Vagina (tissue), 2 donors: ENCODE measurements at regions not wholly inside any gene's neighbourhood (a gene's known extent, or its start where the extent isn't known, plus 50 kb on each side); places are given as distances from the start of the nearest gene placed in this dataset.

Source experiments
- DNase-seq, 2 donors: peaks; one replicate each; pipeline ENCODE4 v3.0.0-alpha.2; 2017; ENCODE audit errors: extremely low spot score in 2 of 2
- H3K27ac ChIP-seq: fragments of 200-600 bp; sonication (generic); one replicate; pipeline ENCODE4 v1.5.1; 2019
- H3K27me3 ChIP-seq: fragments of 200-600 bp; sonication (generic); one replicate; pipeline ENCODE4 v1.5.1; 2019
- H3K36me3 ChIP-seq, 2 donors: fragments of 200-600 bp; sonication (generic); one replicate each; pipeline ENCODE4 v1.5.1; 2017 to 2019
- H3K4me1 ChIP-seq: fragments of 200-600 bp; sonication (generic); one replicate; pipeline ENCODE4 v1.5.1; 2019
- H3K4me3 ChIP-seq, 2 donors: fragments of 200-600 bp; sonication (generic); 1 replicate in 1 of 2; 2 replicates in 1 of 2; pipeline ENCODE4 v1.5.1; 2016 to 2019
- H3K9me3 ChIP-seq: fragments of 200-600 bp; sonication (generic); one replicate; pipeline ENCODE4 v1.5.1; 2019
- POLR2A ChIP-seq, 2 donors: fragments of 450-650 bp; IDR thresholded peaks; one replicate each; pipeline ENCODE4 v1.6.1; 2017; ENCODE audit warnings: antibody characterized with exemption in 2 of 2, mild to moderate bottlenecking in 2 of 2, moderate library complexity in 2 of 2
- POLR2AphosphoS5 ChIP-seq, 2 donors: sonication (generic); formaldehyde crosslinking; IDR thresholded peaks; one replicate each; pipeline ENCODE4 v1.9.0; 2017; ENCODE audit warnings: antibody characterized with exemption in 2 of 2, mild to moderate bottlenecking in 2 of 2, low read depth in 1 of 2; ENCODE audit not compliant: insufficient read depth in 1 of 2
- intact Hi-C: fragments of 100-400 bp; cut with DNase I; formaldehyde crosslinking; loops from one replicate; pipeline ENCODE4 v1.15.1; 2023
- TF ChIP-seq, protein P1 (sequence below), 3 experiments: fragments of 450-650 bp in 2 of 3; fragments of 200-600 bp in 1 of 3; sonication (generic) in 1 of 3; IDR thresholded peaks; one replicate each; pipeline ENCODE4 v1.5.1; 2017 to 2019; ENCODE audit warnings: antibody characterized with exemption in 3 of 3, mild to moderate bottlenecking in 2 of 3, moderate library complexity in 2 of 3

DNA sequence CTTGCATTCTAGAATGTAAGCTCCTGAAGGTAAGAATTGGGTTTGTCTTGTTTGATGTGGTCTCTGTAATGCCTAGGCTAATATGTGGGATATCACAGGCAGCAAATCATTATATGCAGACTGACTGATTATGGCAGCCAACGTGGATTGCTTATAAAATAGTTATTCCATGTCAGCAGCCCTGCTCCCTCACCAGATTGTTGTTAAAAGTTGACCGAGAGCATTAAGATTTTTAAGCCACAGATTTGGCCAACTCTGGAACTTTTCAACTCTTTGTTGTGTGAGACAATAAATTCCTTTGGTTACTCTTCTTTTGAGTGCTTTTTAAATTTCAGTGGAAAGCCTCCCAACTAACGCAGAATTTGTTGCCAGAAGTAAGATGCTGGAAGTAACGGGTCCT is 92.6 kb upstream of the FAM216B start:
- H3K9me3 ChIP-seq = no peaks in the 10 kb centered on the region
- no peak for DNase-seq
- H3K4me3 ChIP-seq = no peak overlapping the region
- intact Hi-C loops = no loop called here
- H3K4me1 ChIP-seq = no peaks in the 10 kb centered on the region
- H3K36me3 ChIP-seq = no peaks in the 10 kb centered on the region
- H3K27me3 ChIP-seq = no peaks in the 10 kb centered on the region
- H3K27ac ChIP-seq = no peak overlapping the region
- TF ChIP-seq POLR2AphosphoS5 (IDR thresholded peaks at IDR 0.05; ENCODE audit: insufficient read depth in 1 of 2, low read depth in 1 of 2) (no peak), POLR2A (IDR thresholded peaks at IDR 0.05) (no peak)
- TF ChIP-seq, protein P1, sequence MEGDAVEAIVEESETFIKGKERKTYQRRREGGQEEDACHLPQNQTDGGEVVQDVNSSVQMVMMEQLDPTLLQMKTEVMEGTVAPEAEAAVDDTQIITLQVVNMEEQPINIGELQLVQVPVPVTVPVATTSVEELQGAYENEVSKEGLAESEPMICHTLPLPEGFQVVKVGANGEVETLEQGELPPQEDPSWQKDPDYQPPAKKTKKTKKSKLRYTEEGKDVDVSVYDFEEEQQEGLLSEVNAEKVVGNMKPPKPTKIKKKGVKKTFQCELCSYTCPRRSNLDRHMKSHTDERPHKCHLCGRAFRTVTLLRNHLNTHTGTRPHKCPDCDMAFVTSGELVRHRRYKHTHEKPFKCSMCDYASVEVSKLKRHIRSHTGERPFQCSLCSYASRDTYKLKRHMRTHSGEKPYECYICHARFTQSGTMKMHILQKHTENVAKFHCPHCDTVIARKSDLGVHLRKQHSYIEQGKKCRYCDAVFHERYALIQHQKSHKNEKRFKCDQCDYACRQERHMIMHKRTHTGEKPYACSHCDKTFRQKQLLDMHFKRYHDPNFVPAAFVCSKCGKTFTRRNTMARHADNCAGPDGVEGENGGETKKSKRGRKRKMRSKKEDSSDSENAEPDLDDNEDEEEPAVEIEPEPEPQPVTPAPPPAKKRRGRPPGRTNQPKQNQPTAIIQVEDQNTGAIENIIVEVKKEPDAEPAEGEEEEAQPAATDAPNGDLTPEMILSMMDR (IDR thresholded peaks at IDR 0.05) = no peak

DNA sequence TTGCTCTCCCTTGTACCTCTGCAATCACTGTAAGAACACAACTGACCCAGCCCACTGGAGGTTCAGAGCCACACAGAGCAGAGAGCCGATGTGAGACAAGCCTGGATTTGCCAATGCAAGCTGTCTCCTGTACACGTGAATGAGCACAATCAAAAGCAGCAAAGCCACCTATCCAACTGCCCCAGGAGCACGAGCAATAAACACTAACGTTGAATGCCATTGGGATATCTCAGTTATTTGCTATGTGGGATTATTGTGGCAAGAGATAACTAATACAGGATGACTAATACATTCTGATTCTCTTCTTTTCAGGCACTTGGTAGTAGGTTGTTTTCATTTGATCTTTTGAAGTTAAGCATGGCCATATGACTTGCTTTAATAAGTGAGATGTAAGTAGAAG is 85.2 kb upstream of the FAM216B start:
- no peak for DNase-seq
- Histone ChIP-seq H3K36me3 (no peaks in the 10 kb centered on the region), H3K27me3 (no peaks in the 10 kb centered on the region), H3K27ac (no peak overlapping the region), H3K4me1 (no peaks in the 10 kb centered on the region), H3K9me3 (no peaks in the 10 kb centered on the region), H3K4me3 (no peak overlapping the region)
- TF ChIP-seq POLR2AphosphoS5 (IDR thresholded peaks at IDR 0.05; ENCODE audit: insufficient read depth in 1 of 2, low read depth in 1 of 2) = no peak
- no peak for TF ChIP-seq POLR2A (IDR thresholded peaks at IDR 0.05)
- TF ChIP-seq, protein P1 (IDR thresholded peaks at IDR 0.05) = no peak
- intact Hi-C loops = no loop called here

DNA sequence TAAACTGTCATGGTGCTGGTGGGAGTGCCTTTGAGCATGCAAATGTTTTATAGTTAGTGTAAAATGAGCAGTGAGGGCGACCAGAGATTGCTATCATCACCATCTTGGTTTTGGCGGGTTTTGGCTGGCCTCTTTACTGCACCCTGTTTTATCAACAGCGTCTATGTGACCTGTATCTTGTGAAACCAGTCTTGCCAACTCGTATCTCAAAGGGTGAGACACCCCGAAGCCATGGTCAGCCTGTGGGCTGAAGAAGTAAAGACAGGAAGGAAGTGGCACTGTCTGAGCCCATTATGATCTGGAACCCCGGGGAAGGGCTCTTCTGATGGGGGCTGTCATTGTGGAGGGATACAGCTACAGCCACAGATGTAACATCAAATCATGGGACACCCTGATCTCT is 81.5 kb upstream of the FAM216B start:
- TF ChIP-seq, protein P1 (IDR thresholded peaks at IDR 0.05) = no peak
- TF ChIP-seq POLR2AphosphoS5 (IDR thresholded peaks at IDR 0.05; ENCODE audit: insufficient read depth in 1 of 2, low read depth in 1 of 2) (no peak), POLR2A (IDR thresholded peaks at IDR 0.05) (no peak)
- no peaks in the 10 kb centered on the region for H3K4me1 ChIP-seq
- H3K36me3 ChIP-seq = no peaks in the 10 kb centered on the region
- no peaks in the 10 kb centered on the region for H3K9me3 ChIP-seq
- H3K27ac ChIP-seq = no peak overlapping the region
- no peak for DNase-seq
- no peaks in the 10 kb centered on the region for H3K27me3 ChIP-seq
- intact Hi-C loops = no loop called here
- no peak overlapping the region for H3K4me3 ChIP-seq

DNA sequence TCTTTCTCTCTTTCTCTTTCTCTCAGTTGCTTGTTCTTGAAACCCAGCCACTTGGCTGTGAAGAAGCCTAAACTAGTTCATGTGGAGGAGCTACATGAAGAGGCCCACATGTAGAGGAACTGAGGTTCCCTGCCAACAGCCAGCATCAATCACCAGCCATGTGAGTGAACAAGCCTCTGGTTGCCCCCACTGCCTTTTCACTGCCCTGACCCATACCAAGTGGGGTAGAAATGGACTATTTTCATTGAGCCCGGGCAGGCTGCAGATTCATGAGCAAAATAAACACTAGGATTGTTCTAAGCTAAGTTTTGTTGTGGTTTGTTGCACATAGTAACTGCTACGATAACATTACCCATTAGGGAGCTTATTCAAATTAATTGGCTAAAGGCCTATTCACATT is 78.7 kb upstream of the FAM216B start:
- TF ChIP-seq POLR2AphosphoS5 (IDR thresholded peaks at IDR 0.05; ENCODE audit: insufficient read depth in 1 of 2, low read depth in 1 of 2) (no peak), POLR2A (IDR thresholded peaks at IDR 0.05) (no peak)
- TF ChIP-seq, protein P1 (IDR thresholded peaks at IDR 0.05) = no peak
- intact Hi-C loops = no loop called here
- H3K27ac ChIP-seq = no peak overlapping the region
- no peaks in the 10 kb centered on the region for H3K4me1 ChIP-seq
- no peaks in the 10 kb centered on the region for H3K27me3 ChIP-seq
- H3K4me3 ChIP-seq = no peak overlapping the region
- no peaks in the 10 kb centered on the region for H3K9me3 ChIP-seq
- H3K36me3 ChIP-seq = no peaks in the 10 kb centered on the region
- no peak for DNase-seq

DNA sequence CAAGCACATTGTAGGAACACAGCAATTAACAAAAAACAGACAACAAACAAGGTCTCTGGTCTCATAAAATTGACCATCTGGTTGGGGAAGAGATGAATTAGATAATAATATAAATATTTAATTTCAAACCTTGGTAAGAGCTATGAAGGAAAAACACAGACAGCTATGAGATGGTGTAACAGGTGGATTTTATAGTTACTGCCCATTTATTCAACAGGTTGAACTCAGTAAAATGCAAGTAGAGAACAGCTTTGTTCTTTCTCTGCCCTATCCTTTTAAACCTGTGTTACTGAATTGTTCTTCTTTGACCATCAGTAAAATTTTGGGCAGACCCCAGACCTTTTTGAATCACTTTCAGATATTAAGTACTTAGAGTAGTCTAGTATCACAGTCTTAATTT is 77.6 kb upstream of the FAM216B start:
- intact Hi-C loops = no loop called here
- no peak for DNase-seq

More for the DNA sequence above, 77.6 kb upstream of the FAM216B start:
- TF ChIP-seq, protein P1 (IDR thresholded peaks at IDR 0.05) = no peak
- TF ChIP-seq POLR2AphosphoS5 (IDR thresholded peaks at IDR 0.05; ENCODE audit: insufficient read depth in 1 of 2, low read depth in 1 of 2) (no peak), POLR2A (IDR thresholded peaks at IDR 0.05) (no peak)
- no peaks in the 10 kb centered on the region for H3K36me3 ChIP-seq
- H3K27ac ChIP-seq = no peak overlapping the region
- no peak overlapping the region for H3K4me3 ChIP-seq
- no peaks in the 10 kb centered on the region for H3K4me1 ChIP-seq
- H3K9me3 ChIP-seq = no peaks in the 10 kb centered on the region
- no peaks in the 10 kb centered on the region for H3K27me3 ChIP-seq
